HL-60 (cell line): ENCODE measurements at regions not wholly inside any gene's neighbourhood (a gene's known extent, or its start where the extent isn't known, plus 50 kb on each side); places are given as distances from the start of the nearest gene placed in this dataset.

Experiments
- DNase-seq, 2 experiments: peaks; one replicate each; pipeline ENCODE4 v3.0.0-alpha.2; 2010 to 2020; ENCODE audit warnings: low read depth in 1 of 2, low spot score in 1 of 2
- H3K27ac ChIP-seq: fragments of 250-450 bp; sonication (Bioruptor Pico); replicated peaks from 2 replicates; pipeline ENCODE4 v1.5.1; 2020; ENCODE audit warnings: mild to moderate bottlenecking, moderate library complexity
- H3K27me3 ChIP-seq: fragments of 250-450 bp; sonication (Bioruptor Pico); 2 replicates; pipeline ENCODE4 v1.5.1; 2021; ENCODE audit warnings: mild to moderate bottlenecking, moderate library complexity; ENCODE audit not compliant: insufficient read depth, poor library complexity, severe bottlenecking
- H3K4me3 ChIP-seq: replicated peaks from 2 replicates; pipeline ENCODE4 v1.5.1; 2011; ENCODE audit warnings: mild to moderate bottlenecking, control low read depth, low read length; ENCODE audit not compliant: insufficient read depth
- GABPA ChIP-seq: IDR thresholded peaks from 2 replicates; pipeline ENCODE4 v1.6.1; 2012; ENCODE audit warnings: low read depth
- POLR2AphosphoS5 ChIP-seq: IDR thresholded peaks from 2 replicates; pipeline ENCODE4 v1.6.1; 2012; ENCODE audit warnings: low read depth
- REST ChIP-seq: IDR thresholded peaks from 2 replicates; pipeline ENCODE4 v1.6.1; 2012; ENCODE audit warnings: low read depth; ENCODE audit not compliant: insufficient replicate concordance
- SPI1 ChIP-seq: IDR thresholded peaks from 2 replicates; pipeline ENCODE4 v1.6.1; 2012; ENCODE audit warnings: low read depth, mild to moderate bottlenecking, borderline replicate concordance
- TF ChIP-seq, protein P1 (sequence below): IDR thresholded peaks from one replicate; pipeline ENCODE4 v1.5.1; 2011; ENCODE audit warnings: low read length, control low read depth, inconsistent platforms; ENCODE audit not compliant: insufficient read depth

- DNase-seq = no peak
- Histone ChIP-seq H3K4me3 (no peak overlapping the region), H3K27ac (no peak overlapping the region), H3K27me3 (peaks cover 21% of the 10 kb centered on the region)
- TF ChIP-seq, protein P1, sequence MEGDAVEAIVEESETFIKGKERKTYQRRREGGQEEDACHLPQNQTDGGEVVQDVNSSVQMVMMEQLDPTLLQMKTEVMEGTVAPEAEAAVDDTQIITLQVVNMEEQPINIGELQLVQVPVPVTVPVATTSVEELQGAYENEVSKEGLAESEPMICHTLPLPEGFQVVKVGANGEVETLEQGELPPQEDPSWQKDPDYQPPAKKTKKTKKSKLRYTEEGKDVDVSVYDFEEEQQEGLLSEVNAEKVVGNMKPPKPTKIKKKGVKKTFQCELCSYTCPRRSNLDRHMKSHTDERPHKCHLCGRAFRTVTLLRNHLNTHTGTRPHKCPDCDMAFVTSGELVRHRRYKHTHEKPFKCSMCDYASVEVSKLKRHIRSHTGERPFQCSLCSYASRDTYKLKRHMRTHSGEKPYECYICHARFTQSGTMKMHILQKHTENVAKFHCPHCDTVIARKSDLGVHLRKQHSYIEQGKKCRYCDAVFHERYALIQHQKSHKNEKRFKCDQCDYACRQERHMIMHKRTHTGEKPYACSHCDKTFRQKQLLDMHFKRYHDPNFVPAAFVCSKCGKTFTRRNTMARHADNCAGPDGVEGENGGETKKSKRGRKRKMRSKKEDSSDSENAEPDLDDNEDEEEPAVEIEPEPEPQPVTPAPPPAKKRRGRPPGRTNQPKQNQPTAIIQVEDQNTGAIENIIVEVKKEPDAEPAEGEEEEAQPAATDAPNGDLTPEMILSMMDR = no peak
- TF ChIP-seq SPI1 (no peak), POLR2AphosphoS5 (no peak), REST (no peak), GABPA (no peak)
These were observed 298.4 kb upstream of the MGMT start for GRCh38 chr10:129168660-129169059.

- TF ChIP-seq GABPA = no peak
- no peak for TF ChIP-seq REST
- no peak for TF ChIP-seq SPI1
- TF ChIP-seq POLR2AphosphoS5 = no peak
- TF ChIP-seq, protein P1 = no peak
- Histone ChIP-seq H3K27ac (no peak overlapping the region), H3K4me3 (no peak overlapping the region), H3K27me3 (peaks cover 21% of the 10 kb centered on the region)
- no peak for DNase-seq
These were observed 297.9 kb upstream of the MGMT start for GRCh38 chr10:129169115-129169514.

DNA sequence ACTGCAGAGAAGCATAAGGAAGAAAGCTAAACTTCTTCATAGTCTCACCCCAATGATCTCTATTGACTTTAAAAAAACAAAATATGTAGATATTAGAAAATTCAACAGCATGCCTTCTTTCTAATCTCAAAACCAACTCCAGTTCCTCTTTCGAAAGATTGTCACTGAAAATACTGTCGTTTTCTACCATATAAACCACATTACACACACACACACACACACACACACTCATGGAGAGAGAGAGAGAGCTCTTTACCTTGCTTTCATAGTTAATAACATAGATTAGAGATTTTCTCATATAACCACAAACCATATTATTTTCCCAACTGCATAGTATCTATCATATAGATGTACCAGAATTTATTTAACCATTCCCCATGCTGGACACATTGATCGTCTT lies 296.2 kb upstream of the MGMT start:
- H3K4me3 ChIP-seq = no peak overlapping the region
- TF ChIP-seq, protein P1 = no peak
- TF ChIP-seq SPI1 = no peak; the same call in 1 of the 2 replicates
- no peak for TF ChIP-seq POLR2AphosphoS5
- TF ChIP-seq REST = no peak
- no peak for TF ChIP-seq GABPA
- peaks cover 21% of the 10 kb centered on the region for H3K27me3 ChIP-seq
- DNase-seq = no peak
- H3K27ac ChIP-seq = no peak overlapping the region
